NCI-H2196 treated with DMSO at 0.1 percent for 48 hours (cell line): ENCODE measurements at regions not wholly inside any gene's neighbourhood (a gene's known extent, or its start where the extent isn't known, plus 50 kb on each side); places are given as distances from the start of the nearest gene placed in this dataset.

Experiments
- DNase-seq: peaks from one replicate; lab custom pipeline; 2025; ENCODE audit not compliant: unreplicated experiment; lab: John Stamatoyannopoulos, UW

DNA sequence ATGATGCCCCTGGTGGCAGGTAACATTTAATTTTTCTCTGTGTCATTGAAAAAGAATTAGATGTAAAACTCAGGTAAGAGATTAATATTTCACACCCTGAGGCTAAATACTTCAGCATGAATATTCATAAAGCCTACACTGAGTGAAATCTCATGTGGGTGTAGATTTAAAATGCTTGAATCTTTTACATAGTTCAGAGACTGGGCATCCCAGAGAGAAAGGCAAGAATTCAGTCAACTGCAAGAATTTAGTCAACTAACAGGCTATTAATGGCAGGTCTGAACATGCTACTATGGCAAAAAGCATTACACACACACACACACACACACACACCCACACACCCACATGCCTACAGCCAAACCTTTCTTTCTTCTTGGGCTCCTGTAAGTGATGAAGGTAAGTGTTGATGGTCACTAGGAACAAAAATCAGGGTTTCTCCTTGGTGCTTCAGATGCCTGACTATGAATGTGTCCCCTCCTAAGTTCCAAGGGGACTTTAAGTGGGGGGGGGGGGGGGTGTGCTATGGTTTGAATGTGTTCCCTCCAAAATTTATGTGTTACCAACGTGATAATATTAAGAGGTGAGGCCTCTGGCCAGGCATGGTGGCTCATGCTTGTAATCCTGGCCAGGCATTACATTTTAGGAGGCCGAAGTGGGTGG lies 63.7 kb upstream of the PSMD7 start:
- no peak for DNase-seq

DNA sequence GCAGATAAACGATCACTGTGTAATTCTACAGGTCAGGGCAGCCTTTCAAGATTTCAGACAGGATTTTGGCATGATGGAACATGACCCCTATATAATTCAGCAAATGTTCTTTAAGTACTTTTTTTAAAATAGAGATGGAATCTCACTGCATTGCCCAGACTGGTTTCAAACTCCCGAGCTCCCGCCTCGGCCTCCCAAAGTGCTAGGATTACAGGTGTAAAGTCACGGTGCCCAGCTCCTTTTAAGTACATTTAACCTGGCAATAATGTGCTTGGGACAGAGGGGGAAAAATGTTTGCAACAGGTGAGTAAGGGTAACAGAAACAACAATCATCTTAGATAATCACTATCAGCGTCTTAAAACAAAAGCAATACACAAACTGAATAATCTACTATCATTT lies 66.5 kb upstream of the PSMD7 start:
- DNase-seq, result no peak

DNA sequence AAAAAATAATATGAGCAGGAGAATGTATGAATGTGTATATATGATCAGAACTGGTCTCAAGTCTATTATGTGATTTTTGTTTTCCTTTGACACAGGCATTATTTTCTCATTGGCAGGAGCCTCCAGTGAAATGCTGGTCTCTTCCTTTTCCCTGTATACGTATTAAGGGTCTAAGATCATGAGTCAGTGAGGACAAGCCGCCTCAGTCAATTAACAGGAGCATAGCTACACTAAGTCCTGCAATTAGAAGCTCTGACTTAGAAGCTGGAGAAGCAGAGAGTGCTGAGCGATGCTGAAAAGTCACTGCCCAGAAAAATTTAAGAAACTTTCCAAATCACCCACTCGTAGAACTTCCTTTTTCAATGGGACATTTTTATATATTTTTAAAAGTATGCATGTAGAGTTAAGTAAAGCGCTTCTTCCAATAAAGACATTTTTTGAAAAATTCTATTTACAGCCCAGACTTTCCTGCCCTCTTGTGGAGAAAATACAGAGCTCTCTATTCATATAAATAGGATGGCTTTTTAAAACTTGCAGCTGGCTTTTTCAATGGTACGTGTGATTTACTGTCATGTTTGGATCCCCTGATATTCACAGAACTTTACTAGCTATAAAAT lies 70.2 kb upstream of the PSMD7 start:
- DNase-seq, result no peak

DNA sequence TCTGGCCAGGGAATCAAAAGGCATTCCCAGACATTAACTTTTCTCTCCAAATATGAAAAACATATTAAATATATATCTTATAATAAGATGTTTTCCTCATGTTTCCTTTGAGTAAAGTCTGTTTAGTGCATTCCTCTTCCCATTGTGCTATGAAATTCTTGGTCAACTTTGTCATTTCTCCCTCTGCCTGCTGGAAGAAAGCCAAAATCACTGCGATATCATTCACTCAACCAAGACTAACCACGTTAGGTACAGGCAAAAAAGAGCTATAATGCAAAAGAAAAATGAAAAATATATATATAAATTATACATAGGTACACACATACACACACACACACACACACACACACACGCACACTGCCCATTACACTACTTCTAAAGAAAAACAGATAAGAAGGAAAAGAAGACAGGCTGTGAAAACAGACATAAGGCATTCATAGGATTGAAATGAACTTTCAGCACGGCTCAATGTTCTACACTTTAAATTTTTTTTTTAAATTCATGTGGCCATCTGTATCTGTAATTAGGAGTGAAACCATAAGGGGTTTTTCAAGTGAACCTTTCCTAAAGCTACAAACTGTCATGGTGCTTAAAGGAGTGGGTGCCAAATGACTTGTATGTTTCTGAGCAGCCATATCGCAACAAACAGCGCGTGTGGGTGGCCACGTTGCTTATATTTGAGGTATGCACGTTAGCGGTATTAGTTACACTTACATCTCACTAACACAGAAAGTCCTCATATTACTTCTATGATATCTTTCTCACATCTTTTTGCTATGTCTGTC lies 71.6 kb upstream of the PSMD7 start:
- no peak for DNase-seq

DNA sequence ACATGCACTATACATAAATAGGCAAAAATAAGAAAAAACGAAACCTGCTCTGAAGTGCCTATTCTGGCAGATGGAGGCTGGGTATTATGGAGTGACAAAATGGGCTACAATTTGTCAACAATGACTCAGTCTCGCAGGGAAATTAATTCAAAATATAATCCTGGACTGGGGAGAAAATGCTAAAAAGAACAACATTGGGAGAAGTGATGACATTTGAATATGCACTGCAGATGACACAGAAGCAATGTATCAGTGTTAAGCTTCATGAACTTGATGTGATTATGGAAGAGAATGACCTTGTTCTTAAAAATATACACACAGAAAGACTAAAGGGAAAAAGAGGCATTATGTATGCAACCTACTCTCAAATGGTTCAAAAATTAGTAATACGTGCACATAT lies 74.8 kb upstream of the PSMD7 start:
- no peak for DNase-seq

DNA sequence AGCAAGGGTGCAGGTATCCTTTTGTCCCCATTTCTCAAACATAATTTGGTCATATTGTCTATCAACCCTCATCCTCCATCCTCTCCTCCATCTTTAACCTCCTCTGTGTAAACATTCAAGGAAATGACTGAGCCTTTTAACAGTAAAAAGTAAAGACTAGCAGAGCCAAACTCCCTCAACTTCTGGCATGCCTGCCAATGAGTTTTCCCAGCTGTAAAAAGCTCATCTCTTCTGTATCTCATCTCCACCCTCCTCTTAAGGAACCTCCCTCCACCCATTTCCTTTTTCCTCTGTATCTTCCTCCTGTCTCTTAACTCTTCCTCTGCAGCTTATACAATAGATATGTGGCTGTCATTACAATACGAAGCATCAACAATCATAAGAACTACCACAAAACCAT lies 76.9 kb upstream of the PSMD7 start:
- DNase-seq, result no peak

DNA sequence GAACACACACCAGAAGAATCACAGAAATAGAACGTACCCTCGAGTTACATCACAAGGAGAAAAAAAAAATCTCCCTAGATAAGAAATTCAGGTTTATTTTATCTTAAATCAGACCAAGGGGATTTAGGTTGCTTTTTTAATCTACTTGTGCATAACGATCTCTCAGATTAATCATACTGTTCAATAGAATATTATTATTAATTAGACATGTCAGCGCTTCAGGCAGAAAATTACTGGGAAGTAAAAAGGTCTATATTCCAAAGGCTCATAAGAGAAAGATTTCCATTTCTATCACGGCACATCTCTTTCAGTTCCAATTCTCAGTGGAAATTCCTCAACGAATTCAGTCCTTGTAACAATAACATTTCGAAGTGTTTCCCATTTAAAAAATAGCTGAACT lies 77.7 kb upstream of the PSMD7 start:
- no peak for DNase-seq

DNA sequence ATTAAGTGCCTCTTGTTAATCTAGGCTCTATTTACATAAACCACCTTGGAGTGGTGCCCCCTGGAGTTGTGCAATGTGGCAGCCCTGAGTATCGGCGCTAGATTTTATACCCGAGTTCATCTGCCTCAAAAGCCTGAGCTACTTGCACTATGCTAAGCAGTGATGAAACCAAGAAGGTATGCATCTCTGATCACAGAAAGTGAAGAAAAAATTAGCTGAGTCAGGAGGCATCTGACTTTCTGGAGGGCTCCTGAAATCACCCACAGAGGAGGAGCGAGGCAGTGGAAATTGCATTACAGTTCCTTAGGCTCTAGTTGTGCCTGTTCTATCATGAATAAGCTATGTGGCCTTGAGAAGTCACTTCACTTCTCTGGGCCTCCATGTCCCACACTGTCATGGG lies 80.3 kb upstream of the PSMD7 start:
- DNase-seq, result no peak

DNA sequence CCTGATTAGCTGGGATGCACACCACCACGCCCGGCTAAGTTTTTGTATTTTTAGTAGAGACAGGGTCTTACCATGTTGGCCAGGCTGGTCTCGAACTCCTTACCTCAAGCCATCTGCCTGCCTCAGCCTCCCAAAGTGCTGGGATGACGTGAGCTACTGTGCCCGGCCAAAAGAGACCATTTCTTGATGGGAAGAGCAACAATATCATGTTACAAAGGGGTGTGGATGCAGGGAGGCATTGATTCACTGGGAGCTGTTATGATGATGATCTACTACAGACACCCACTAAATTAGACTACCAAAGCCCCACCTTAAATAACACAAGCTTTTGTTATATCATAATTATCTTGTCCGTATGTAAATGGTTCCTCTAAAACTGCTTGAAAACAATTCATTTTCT lies 81.4 kb upstream of the PSMD7 start:
- no peak for DNase-seq

DNA sequence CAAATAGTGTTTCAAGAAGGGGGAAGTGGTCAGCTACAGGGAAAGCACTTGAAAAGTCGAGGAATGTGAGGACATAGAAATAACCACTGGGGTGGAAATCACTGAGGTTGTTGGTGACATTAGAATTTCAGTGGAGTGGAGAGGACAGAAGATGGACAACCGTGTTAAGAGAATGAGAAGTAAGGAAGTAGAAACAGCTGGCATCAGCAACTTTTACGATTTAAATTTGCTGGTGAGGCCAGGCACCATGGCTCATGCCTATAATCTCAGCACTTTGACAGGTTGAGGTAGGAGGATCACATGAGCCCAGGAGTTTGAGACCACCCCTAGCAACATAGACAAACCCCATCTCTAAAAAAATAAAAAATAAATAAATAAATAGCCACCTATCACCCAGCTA lies 83.2 kb upstream of the PSMD7 start:
- no peak for DNase-seq

DNA sequence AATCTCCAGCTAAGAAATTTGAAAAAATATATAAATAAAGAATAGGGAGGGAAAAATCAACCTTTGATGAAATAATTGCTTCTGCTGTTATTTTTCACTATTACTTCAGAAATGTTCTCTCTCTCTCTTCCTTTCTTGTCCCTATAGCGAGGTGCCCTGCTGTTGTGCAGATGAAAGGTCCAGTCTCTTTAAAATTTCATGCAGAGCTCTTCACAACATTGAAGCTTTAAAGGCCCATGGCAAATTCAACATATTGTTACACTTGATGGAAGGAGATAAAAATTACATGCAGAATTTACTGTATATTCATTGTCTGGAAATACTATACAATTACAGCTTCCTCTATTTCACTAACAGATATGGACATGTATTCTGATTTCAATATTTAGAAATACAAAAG lies 86.4 kb upstream of the PSMD7 start:
- DNase-seq, result no peak

DNA sequence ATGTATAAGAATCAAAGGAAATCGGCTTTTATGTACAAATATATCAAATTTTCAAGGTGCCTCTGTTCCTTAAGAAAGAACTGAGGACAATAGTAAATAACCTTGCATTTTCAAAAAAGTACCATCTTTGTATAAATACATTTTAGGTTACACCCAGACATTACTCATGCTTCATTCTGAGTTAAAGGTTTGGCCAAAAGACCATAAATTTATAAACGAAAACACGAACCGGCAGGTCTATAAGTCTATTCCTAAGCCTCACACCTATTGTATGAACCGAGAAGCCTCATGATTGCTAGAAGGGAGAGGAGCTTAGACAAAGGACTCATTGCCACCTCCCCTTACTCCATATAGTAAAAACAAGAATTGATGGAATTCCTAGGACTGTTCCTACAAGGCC lies 94.6 kb upstream of the PSMD7 start:
- DNase-seq, result no peak

DNA sequence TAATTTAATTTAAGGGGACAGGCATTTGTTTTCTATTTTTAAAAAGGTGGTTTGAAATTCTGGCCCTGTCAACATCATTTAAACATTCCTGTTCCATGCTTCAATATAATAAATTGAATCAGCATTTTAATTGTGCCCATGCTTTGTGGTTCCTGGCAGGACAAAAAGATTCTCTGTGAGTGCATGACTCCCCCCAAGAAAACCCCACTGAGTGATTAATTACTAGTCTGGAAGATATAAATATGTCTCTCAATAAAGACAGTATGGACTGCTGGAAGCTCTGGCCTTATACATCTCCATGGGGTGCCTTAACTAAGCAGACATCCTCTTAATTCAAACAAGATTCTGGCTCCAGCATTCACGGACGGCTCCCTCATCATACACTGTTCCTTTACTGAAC lies 95.0 kb upstream of the PSMD7 start:
- no peak for DNase-seq

DNA sequence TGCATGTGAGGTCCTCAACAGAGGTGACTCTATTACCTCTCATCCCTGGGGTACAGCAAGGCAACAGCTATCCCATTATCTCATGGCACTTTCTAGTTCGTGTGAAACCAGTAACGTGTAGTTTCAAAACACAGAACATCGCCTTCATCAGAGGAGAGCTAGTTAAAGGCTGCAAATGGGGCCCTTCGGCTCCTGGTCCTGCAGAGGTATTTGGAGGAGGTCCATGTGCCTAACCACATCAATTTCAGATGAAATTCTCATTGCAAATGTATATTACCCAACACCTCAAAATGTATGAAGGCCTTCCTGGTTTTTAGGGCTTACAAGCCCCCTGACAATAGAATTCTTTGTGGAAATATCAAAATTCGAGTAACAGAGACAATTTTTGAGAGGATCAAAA lies 95.7 kb upstream of the PSMD7 start:
- DNase-seq, result no peak

DNA sequence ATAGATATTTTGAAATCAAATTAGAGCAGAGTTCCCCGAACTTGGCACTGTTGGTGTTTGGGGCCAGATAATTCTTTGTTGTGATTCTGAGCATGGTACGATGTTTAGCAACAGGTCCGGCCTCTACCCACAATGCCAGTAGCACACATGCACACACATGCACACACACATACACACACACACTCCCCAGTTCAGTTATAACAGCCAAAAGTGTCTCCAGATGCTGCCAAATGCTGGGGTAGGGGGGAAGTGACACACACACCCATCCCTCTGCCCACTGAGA lies 96.8 kb upstream of the PSMD7 start:
- DNase-seq, result no peak

DNA sequence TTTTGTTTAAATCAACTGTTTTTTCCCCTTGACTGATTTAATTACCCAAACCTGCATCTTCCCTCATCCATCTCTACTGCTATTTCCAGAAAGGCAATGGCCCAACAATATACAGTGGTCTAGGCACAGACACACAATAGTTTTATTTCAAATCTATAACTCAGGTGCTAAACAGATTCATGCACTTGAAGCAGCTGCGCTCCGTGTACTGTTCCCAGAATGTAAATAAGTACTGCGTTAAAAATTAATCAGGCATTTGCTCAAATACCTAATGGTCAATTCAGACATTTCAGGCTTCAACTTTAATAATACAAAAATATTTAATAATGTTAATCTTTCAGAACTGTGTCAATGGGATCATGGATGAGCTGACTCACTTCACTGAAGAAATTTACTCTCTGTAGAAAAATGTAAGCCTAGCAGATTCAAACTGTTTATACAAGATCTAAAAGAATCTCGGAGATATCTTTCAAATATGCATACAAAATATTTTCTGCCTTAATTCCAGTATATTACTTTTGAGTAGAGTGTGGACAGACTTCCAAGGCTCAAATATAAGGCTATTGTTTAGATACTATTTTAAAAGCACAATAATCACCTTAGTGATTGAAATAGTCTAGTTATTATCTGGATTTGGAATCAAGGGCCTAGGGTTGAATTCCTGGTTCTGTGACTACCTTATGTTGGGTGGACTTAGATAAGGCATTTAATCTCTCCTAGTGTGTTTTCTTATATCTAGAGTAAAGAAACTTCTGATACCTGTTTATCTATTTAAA lies 97.4 kb upstream of the PSMD7 start:
- no peak for DNase-seq

DNA sequence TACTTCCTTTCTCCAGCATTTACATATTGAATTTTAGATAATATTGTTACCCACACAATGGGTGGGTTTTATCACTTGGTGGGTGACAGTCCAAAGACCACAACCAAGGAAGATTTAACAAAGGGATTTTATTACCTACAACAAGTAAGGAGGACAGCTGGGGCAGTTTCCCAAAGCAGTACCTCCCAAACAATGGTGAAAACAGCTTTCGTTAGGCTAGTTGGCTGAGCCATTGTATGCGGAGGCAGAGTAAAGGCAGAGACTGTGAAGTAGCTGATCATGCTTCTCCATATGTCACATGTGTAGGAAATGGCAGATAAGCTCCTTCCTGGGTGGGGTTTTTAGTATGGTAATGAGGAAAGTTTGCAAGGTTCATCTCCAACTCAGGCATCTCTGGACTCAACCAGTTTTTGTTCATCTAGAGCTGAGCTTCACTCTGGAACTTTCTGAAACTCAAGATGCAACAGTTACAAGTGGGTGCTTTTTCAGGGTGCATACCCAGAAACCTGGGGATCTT lies 104.3 kb upstream of the PSMD7 start:
- no peak for DNase-seq

DNA sequence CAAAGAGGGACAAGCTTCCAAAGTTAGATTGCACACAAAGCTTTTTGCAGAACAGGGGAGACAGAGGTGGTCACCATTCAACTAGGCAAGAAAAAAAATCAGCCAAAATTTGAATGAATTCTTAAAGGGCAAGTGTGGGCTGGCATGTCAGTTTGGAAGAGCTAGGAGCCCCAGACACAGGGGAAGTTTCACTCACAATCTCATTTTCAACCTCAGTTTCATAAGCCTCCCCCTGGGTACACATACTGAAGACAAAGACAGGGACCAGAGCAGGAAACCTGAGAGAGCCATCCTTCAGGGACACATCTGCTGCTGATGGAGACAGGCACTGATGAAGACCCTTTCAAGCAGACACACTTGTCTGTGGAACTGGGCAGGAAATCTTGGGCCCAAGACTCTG lies 106.3 kb upstream of the PSMD7 start:
- no peak for DNase-seq

DNA sequence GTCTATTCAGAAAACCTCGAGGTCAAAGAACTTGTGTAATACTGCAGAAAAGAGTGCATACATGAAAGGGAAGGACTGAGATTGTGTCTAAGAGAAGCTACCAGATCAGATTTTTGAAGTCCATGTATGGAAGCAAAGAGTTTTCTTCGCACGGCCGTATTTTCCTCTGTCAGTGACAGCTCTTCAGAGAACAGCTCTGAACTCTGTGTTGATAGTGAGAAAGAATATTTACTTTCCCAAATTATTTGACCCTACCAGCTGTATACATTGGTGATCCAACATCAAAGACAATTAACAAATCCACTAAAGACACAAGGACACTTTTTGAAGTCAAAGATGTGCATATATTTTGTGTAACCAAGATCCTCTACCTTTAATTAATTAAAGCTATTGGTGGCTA lies 107.8 kb upstream of the PSMD7 start:
- DNase-seq, result no peak

DNA sequence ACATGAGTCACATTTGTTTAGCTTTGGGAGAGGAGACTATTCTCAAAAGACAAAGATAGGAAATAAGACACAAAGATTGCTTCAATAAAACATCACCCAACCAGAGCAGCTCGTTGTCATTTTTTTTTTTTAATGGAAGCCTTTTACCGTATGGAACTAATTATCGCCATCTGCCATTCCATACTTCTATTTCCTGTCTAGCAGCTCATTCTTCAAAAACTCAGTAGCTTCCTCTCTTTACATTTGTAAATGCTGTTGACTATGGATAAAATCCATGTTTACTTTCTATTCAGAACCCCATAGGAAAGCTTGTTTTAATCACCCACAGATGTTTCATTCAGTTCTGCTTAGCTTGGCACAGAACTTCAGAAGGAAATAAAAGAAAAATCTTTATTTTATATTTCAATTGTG lies 110.0 kb upstream of the PSMD7 start:
- no peak for DNase-seq

DNA sequence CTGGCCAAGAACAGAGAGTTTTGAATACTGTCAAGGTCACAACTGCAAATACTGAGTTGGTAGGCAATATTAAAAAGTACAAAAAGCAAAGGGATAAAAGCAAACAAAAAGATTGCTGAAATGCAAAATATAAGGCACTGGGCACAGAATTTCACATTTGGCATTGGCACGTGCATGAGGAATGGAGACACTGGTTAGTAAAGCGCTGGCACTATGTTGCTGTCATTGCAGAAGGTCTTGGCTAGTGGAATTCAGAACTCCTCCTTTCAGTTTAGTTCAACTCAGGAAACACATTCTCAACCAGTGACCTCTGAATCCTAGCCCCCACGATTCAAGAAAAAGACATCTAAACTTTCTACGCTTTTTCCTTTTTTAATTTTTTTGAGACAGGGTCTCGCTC lies 111.8 kb upstream of the PSMD7 start:
- no peak for DNase-seq
